22Rv1 (cell line): ENCODE measurements at regions not wholly inside any gene's neighbourhood (a gene's known extent, or its start where the extent isn't known, plus 50 kb on each side); places are given as distances from the start of the nearest gene placed in this dataset.

Experiments
- H3K27ac ChIP-seq: fragments of 450-650 bp; 2 replicates; pipeline ENCODE4 v1.5.1; 2017
- ZFX ChIP-seq: fragments of 450-650 bp; IDR thresholded peaks from 2 replicates; pipeline ENCODE4 v1.6.1; 2017; ENCODE audit warnings: antibody characterized with exemption, borderline replicate concordance
- TF ChIP-seq, protein P1 (sequence below): fragments of 450-650 bp; IDR thresholded peaks from 2 replicates; pipeline ENCODE4 v1.5.1; 2017; ENCODE audit warnings: mild to moderate bottlenecking

DNA sequence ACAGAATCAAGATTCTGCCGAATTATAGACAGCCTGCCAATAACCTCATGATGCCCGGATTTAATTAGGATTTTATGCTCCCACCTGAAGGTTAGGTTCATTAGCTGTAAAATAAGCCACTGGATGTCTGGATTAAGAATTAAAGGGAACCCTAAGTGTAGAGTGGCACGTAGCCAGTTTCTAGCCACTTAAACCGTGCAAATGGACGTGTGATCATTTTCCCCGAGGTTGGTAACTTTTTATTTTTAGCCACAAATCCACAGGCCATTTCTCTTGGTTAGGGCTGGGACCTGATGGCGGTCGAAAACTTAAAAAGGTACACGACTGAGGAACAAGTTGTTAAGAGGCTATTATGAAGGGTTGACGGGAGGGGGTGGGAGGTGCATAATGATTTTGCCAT lies 127.3 kb upstream of the TMPO start:
- no peak overlapping the region for H3K27ac ChIP-seq
- TF ChIP-seq, protein P1, sequence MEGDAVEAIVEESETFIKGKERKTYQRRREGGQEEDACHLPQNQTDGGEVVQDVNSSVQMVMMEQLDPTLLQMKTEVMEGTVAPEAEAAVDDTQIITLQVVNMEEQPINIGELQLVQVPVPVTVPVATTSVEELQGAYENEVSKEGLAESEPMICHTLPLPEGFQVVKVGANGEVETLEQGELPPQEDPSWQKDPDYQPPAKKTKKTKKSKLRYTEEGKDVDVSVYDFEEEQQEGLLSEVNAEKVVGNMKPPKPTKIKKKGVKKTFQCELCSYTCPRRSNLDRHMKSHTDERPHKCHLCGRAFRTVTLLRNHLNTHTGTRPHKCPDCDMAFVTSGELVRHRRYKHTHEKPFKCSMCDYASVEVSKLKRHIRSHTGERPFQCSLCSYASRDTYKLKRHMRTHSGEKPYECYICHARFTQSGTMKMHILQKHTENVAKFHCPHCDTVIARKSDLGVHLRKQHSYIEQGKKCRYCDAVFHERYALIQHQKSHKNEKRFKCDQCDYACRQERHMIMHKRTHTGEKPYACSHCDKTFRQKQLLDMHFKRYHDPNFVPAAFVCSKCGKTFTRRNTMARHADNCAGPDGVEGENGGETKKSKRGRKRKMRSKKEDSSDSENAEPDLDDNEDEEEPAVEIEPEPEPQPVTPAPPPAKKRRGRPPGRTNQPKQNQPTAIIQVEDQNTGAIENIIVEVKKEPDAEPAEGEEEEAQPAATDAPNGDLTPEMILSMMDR, result no peak
- no peak for TF ChIP-seq ZFX

DNA sequence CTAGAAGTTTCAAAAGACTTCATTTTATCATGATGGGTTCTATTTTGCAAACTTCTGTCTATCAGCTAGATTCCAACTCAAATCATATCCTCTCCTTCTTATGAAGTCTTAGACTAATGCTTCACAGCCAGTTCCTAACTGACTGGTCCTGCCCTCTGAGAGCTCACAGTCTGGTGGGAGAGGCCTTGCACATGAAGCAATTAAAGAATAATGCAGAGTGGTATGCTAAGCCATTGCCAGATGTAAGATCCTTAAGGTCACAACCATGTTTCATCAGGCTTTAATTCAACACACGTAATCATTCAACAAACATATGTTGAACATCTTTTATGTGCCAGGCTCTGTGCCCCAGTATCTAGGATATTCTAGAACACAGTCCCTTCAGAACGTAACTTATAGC lies 125.8 kb upstream of the TMPO start:
- no peak overlapping the region for H3K27ac ChIP-seq
- TF ChIP-seq, protein P1, result no peak
- TF ChIP-seq ZFX, result no peak

DNA sequence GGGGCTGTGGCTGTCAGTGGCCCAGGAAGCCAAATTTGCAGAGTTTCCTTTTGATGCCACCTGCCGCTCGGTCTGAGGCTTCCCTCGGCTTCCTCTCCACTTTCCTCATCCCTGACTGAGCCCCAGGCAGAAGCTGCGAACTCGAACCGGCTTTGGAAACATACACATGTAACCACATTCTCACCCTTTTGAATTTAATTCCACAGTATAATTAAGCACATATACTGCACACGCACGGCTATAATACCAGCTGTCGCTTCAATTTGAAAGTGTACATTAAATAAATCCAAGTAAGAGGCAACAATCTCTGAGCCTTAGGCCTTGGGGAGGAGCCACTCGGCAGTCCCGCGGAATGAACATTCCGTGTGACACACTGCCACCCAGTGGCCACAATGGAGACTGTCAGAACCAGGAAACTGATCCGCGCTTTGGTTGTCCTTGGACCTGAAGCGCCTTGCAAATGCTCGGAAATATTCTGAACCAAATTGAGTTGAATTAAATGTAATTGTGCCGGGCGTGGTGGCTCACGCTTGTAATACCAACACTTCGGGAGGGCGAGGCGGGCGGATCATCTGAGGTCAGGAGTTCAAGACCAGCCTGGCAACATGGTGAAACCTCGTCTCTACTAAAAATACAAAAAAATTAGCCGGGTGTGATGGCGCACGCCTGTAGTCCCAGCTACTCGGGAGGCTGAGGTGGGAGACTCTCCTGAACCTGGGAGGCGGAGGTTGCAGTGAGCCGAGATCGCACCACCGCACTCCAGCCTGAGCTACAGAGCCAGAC lies 117.9 kb upstream of the TMPO start:
- peak overlapping the region; percentile 41 for H3K27ac ChIP-seq
- TF ChIP-seq, protein P1, result peak; percentile 97
- TF ChIP-seq ZFX, result no peak

DNA sequence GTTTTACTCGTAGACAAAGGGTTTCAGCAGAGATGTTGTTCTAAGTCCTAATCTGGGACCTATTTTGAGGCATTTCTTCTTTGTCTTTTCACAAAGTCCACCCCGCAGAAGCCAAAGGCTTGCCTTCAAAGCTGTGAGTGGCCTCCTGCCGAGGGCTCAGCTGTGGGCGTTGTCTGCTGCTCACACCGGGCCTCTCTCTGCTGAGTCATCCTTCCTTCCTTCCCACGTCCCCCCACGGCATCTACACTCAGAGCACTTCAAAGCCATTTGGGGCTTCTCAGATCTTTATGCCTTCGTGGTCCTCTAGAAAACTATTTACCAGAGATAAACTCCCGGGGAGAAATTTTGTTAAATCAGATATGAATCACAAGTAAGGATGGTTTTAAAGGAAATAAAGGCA lies 115.9 kb upstream of the TMPO start:
- no peak overlapping the region for H3K27ac ChIP-seq
- TF ChIP-seq ZFX, result no peak
- TF ChIP-seq, protein P1, result no peak

- TF ChIP-seq, protein P1, result no peak
- no peak for TF ChIP-seq ZFX
- H3K27ac ChIP-seq, result no peak overlapping the region
Measured at GRCh38 chr12:98401427-98401826, 114.0 kb upstream of the TMPO start.

DNA sequence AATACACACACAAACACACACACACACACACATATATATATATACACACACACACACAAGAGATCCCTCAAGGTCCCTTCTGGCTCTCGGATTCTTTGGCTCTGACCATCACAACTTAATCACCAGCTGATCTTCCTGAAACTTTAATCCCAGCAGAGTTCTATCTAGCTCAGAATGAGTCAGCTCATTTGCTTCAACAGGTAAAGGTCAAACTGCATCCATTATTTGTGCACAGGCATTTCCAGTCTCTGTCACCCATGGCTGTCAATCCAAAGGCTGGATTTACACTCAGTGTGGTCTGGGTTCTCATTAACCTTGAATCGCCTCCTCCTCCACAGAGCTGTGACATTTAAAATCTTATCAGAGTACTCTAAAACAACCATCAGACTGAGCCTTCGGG lies 113.3 kb upstream of the TMPO start:
- TF ChIP-seq ZFX, result no peak
- TF ChIP-seq, protein P1, result no peak
- no peak overlapping the region for H3K27ac ChIP-seq

GRCh38 chr12:98402671-98403070 lies 112.7 kb upstream of the TMPO start:
- TF ChIP-seq, protein P1, result no peak
- no peak for TF ChIP-seq ZFX

More at GRCh38 chr12:98402671-98403070, 112.7 kb upstream of the TMPO start:
- no peak overlapping the region for H3K27ac ChIP-seq
